Fibroblast of mammary gland (primary cell): ENCODE measurements at regions not wholly inside any gene's neighbourhood (a gene's known extent, or its start where the extent isn't known, plus 50 kb on each side); places are given as distances from the start of the nearest gene placed in this dataset.

Experiments
- DNase-seq: peaks from one replicate; pipeline ENCODE4 v3.0.0-alpha.2; 2010; ENCODE audit warnings: low read depth
- H3K4me3 ChIP-seq: 2 replicates; pipeline ENCODE4 v1.5.1; 2011; ENCODE audit warnings: low read depth, mild to moderate bottlenecking, low read length, moderate library complexity; ENCODE audit not compliant: control insufficient read depth
- CTCF ChIP-seq: conservative IDR thresholded peaks from 2 replicates; pipeline ENCODE4 v1.5.1; 2011; ENCODE audit warnings: low read depth, low read length, inconsistent platforms; ENCODE audit not compliant: control insufficient read depth, insufficient read depth

DNA sequence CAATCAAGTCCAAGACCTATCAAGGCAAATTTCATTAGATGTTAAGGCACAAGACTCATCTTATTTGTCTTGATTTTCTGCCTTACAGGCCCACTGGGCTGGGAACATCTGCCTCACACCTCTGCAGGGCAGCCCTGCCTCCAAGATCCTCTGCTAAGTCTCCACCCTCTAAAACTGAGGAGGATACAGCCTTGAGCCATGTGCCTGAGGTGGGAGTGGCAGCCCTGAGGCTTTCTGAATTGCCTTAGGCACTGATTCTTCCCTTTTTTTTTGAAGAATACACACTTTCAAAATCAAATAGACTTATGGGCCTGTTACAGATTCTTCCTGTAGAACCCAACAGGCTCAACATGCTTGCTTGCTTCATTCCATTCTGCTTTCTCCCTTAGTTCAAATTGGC lies 544.3 kb upstream of the ADAMTS5 start:
- no peak for DNase-seq
- TF ChIP-seq CTCF = no peak
- H3K4me3 ChIP-seq = no peak overlapping the region

- H3K4me3 ChIP-seq = no peak overlapping the region
- TF ChIP-seq CTCF = no peak
- no peak for DNase-seq
Observed at GRCh38 chr21:27507695-27508094, 540.8 kb upstream of the ADAMTS5 start.

GRCh38 chr21:27505516-27505915 lies 538.6 kb upstream of the ADAMTS5 start:
- H3K4me3 ChIP-seq = no peak overlapping the region
- peak; percentile 79 for DNase-seq
- no peak for TF ChIP-seq CTCF

DNA sequence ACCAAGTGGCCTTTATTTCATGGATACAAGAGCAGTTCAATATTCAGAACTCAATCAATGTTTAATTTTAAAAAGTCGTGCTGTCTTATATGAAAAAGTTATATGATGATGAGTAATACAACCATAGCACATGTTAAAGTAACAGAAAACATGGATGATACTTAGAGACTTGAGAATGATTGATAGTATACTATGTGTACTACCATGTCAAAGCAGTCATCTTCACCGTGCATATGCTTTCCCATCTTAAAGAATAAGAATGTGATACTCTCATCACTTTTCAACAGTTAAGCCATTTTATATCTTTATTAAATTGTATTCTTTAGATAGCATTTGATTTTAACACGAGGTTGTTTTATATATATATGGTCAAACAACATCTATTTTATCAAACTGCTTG lies 535.9 kb upstream of the ADAMTS5 start:
- TF ChIP-seq CTCF = no peak
- no peak for DNase-seq
- no peak overlapping the region for H3K4me3 ChIP-seq

DNA sequence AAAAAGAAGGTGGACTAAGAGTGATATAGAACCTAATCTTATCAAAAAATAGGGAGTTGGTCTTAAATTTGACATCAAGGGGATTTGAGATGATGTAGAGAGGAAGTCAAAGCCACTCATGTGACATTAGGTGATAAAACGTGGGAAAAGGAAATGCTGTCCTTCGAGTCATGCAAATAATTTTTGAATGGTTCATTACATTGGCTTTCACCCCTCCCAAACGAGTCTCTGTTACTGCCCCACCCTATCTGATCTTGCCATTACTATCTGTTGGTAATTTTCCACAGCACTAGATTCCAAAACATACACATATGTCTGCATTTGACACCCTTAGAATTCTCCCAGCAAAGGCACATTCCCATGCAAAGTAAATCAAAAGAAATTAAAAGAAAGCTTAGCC lies 531.1 kb upstream of the ADAMTS5 start:
- no peak for DNase-seq
- TF ChIP-seq CTCF = no peak
- H3K4me3 ChIP-seq = no peak overlapping the region

- H3K4me3 ChIP-seq = no peak overlapping the region
- TF ChIP-seq CTCF = no peak
- DNase-seq = no peak
Observed at GRCh38 chr21:27495836-27496235, 528.9 kb upstream of the ADAMTS5 start.

GRCh38 chr21:27493542-27493941 lies 526.7 kb upstream of the ADAMTS5 start:
- no peak overlapping the region for H3K4me3 ChIP-seq
- no peak for TF ChIP-seq CTCF
- DNase-seq = no peak
